ENCODE measurements at regions not wholly inside any gene's neighbourhood (a gene's known extent, or its start where the extent isn't known, plus 50 kb on each side); places are given as distances from the start of the nearest gene placed in this dataset.

DNA sequence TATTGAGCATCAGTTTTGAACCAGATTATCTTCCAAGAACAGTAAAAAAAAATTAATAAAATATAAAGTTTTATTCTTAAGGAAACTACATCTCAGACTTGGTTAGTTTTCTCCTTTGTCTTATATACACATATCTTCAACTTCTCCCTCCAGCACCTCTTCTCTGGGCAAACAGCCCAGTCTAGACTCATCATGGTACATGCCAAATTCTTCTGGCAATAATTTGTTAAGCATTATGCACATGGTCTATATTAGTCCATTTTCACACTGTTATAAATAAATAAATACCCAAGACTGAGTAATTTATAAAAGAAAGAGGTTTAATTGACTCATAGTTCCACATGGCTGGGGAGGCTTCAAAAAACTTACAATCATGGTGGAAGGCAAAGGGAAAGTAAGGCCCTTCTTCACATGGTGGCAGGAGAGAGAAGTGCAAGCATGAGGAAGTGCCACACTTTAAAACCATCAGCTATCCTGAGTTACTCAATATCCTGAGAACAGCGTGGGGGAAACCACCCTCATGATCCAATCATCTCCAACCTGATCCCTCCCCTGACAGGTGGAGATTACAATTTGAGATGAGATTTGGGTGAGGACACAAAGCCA is 108.7 kb upstream of the RNPC3 start:
- in situ Hi-C loops (cut with MboI; ENCODE audit: low pct_unique_long_range_greater_than_20kb in 2 of 9, low sequenced_read_pairs in 9 of 9, unreplicated experiment in 9 of 9): no loop called here
- H3K4me3 ChIP-seq: no peak overlapping the region
- 0 to 100% (median 86%) methylated on average over 1 of the region's 1 CpG; no CpG with 5 or more reads in 3 of the 10 experiments for WGBS, 10 experiments
- no peaks in the 10 kb centered on the region for H3K4me1 ChIP-seq (replicated peaks in 1 of 2)
- H3K27ac ChIP-seq: no peak overlapping the region
- ATAC-seq (replicated peaks in 6 of 8): peak in 1 of 8 experiments; percentile 32

DNA sequence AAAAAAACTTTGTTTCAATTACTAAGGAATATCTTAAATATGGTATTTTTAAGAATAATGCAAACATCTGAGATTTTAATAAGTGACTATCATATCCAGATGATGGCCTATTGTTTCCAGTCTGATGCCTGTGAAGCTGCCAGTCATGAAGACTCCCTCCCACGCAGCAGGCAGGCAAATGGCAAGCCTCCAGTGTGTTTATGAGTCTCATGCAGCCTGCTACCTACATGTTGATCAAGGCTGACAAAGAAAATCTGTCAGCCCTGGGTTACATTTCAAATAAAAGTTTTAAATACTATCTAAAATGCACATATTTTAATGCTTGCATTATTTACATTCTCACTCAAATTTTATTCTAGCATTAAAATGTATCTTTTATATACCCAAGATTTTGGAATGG is 137.6 kb upstream of the RNPC3 start:
- WGBS, 10 experiments: 0 to 80% (median 36%) methylated on average over 1 of the region's 1 CpG; no CpG with 5 or more reads in 3 of the 10 experiments
- no peak overlapping the region for H3K4me3 ChIP-seq
- ATAC-seq (replicated peaks in 6 of 8): peak in 2 of 8 experiments; percentile 58 to 68
- in situ Hi-C loops (cut with MboI; ENCODE audit: low pct_unique_long_range_greater_than_20kb in 2 of 9, low sequenced_read_pairs in 9 of 9, unreplicated experiment in 9 of 9): no loop called here
- H3K27ac ChIP-seq: no peak overlapping the region
- H3K4me1 ChIP-seq (replicated peaks in 1 of 2): no peaks in the 10 kb centered on the region

DNA sequence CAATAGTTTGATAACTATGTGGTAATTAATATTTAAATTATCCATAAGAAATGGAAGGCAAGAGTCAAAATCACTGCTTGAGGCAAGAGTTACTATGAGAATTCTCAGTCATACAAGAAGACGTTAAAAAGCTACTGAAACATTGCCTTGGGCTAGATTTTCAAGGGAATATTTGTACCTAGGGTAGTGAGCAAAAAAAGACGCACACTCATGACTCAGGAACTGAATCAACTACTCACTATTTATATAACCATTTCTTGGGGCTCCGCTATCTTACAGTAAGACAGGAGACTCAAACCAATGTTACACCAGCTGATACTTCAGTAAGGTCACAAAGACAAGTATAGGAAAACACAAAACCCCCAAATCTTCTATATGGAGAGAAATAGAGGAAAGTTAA is 151.5 kb upstream of the RNPC3 start:
- 50 to 100% (median 86%) methylated on average over 1 to 3 of the region's 3 CpGs for WGBS, 10 experiments

DNA sequence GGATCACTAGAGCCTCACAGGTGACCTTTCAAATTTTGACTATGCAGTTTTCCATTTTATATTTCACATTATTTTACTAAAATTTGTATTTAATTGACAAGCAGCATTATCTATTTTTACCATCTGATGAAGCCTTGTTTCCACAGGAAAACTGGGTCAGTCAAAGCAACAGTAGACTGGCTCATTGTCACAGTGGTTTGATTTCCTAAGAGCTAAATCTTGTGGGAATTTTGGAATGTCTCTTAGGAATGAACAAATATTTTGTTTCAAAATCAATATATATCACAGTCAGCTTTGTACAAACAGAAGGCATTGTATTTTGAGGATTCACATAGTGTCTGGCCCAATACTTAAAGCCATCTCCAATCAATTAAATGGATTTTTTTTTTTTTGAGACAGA is 152.6 kb upstream of the RNPC3 start:
- no peak overlapping the region for H3K4me3 ChIP-seq
- ATAC-seq (replicated peaks in 6 of 8): no peak
- in situ Hi-C loops (cut with MboI; ENCODE audit: low pct_unique_long_range_greater_than_20kb in 2 of 9, low sequenced_read_pairs in 9 of 9, unreplicated experiment in 9 of 9): no loop called here
- no peaks in the 10 kb centered on the region for H3K4me1 ChIP-seq (replicated peaks in 1 of 2)
- no peak overlapping the region for H3K27ac ChIP-seq

More for the DNA sequence above, 151.5 kb upstream of the RNPC3 start:
- Histone ChIP-seq H3K27ac (no peak overlapping the region), H3K4me1 (replicated peaks in 1 of 2) (no peaks in the 10 kb centered on the region), H3K4me3 (no peak overlapping the region)
- in situ Hi-C loops (cut with MboI; ENCODE audit: low pct_unique_long_range_greater_than_20kb in 2 of 9, low sequenced_read_pairs in 9 of 9, unreplicated experiment in 9 of 9): no loop called here
- ATAC-seq (replicated peaks in 6 of 8): no peak

DNA sequence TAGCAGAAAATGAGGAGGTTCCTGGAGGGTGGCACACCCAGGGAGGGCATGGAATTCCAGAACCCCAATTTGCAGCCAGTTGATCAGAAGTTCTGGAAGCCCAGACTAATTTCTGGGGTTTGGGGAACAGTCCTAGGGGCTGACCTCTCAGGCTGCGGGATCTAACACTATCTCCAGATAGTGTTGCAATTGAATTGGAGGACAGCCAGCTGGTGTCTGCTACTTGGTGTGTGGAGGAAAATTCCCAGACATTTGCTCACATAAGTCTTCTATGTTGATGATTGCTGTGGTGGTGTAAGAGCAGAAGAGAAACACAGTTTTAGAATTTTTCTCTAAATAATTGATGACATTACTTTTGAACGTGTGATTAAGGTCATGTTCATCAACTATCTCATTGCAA is 154.3 kb upstream of the RNPC3 start:
- H3K4me3 ChIP-seq: no peak overlapping the region
- peak in 2 of 8 experiments; percentile 32 to 38 for ATAC-seq (replicated peaks in 6 of 8)
- H3K27ac ChIP-seq: no peak overlapping the region
- WGBS, 10 experiments: 8 to 95% (median 73%) methylated on average over 1 to 2 of the region's 2 CpGs; no CpG with 5 or more reads in 2 of the 10 experiments
- in situ Hi-C loops (cut with MboI; ENCODE audit: low pct_unique_long_range_greater_than_20kb in 2 of 9, low sequenced_read_pairs in 9 of 9, unreplicated experiment in 9 of 9): no loop called here
- H3K4me1 ChIP-seq (replicated peaks in 1 of 2): no peaks in the 10 kb centered on the region

DNA sequence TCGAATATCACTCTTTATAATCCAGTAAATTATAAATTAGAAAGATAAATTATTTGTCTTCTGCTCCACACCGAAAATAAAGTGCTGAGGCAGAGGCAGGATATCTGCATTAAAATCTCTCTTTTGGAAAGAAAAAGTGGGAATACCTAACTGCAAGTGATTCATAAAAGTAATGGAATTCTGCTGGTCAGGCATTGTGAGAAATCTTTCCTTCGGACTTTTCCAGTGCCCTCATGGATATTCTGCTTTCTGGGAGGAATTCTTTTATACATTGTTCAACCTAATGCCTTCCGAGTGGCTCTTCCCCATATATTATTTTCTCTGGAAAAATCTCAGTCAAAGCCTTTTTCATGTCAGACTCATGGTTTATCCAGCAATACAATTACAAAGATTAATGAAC is 158.3 kb upstream of the RNPC3 start:
- in situ Hi-C loops (cut with MboI; ENCODE audit: low pct_unique_long_range_greater_than_20kb in 2 of 9, low sequenced_read_pairs in 9 of 9, unreplicated experiment in 9 of 9): no loop called here
- ATAC-seq (replicated peaks in 6 of 8): no peak
- Histone ChIP-seq H3K4me3 (no peak overlapping the region), H3K4me1 (replicated peaks in 1 of 2) (no peaks in the 10 kb centered on the region), H3K27ac (no peak overlapping the region)
- WGBS, 10 experiments: 5 to 93% (median 70%) methylated on average over 2 to 4 of the region's 4 CpGs

DNA sequence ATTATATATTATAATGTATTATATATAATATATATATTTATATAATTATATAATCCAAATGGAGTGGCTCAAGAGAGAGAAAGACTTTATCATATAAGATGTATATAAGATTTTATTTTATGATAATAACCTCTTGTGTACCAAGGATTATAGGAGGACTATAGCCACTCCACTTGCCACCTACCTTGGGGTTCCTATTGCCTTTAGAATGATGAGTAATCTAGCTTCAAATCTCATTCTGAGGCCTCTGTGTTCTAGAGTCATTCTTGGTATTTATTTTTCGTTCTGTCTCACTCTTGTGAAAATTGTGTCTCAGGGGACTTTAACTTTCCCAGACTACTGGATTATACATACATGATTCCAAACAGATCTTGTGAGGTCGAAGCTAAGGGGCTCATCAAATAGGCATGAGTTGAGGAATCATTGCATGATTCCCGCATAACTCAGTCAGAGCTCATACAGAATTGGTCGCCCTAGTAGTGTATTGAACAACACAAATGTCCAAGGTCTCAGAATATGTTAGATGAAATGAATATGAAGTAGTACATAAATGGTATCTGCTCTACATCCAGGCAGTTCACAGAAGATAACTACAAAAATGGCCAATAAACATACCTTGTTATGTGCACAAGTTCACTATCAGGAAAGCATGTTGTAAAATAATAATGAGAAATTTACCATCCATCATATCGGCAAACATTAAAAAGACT is 159.5 kb upstream of the RNPC3 start:
- no peak overlapping the region for H3K27ac ChIP-seq
- H3K4me1 ChIP-seq (replicated peaks in 1 of 2): no peaks in the 10 kb centered on the region
- WGBS, 10 experiments: 17 to 100% (median 92%) methylated on average over 1 to 5 of the region's 5 CpGs
- no peak for ATAC-seq (replicated peaks in 6 of 8)
- in situ Hi-C loops (cut with MboI; ENCODE audit: low pct_unique_long_range_greater_than_20kb in 2 of 9, low sequenced_read_pairs in 9 of 9, unreplicated experiment in 9 of 9): no loop called here
- H3K4me3 ChIP-seq: no peak overlapping the region

DNA sequence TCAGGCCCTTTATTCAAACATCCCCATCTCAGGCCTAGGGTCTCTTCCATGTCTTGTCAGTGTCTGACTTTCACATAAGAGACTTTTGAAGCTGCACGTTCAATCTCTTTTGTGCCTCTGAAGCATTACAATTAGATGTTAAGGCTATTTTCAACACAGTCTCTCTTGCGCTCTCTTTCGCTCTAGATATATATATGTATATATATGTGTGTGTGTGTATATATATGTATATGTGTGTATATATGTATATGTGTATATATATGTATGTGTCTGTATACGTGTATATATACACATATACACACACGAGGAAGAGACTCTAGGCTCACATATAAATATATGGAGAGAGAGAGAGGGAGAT is 162.5 kb upstream of the RNPC3 start:
- Histone ChIP-seq H3K4me3 (no peak overlapping the region), H3K27ac (no peak overlapping the region), H3K4me1 (replicated peaks in 1 of 2) (no peaks in the 10 kb centered on the region)
- 22 to 100% (median 86%) methylated on average over 1 to 5 of the region's 5 CpGs; no CpG with 5 or more reads in 2 of the 10 experiments for WGBS, 10 experiments
- ATAC-seq (replicated peaks in 6 of 8): no peak
- in situ Hi-C loops (cut with MboI; ENCODE audit: low pct_unique_long_range_greater_than_20kb in 2 of 9, low sequenced_read_pairs in 9 of 9, unreplicated experiment in 9 of 9): no loop called here

DNA sequence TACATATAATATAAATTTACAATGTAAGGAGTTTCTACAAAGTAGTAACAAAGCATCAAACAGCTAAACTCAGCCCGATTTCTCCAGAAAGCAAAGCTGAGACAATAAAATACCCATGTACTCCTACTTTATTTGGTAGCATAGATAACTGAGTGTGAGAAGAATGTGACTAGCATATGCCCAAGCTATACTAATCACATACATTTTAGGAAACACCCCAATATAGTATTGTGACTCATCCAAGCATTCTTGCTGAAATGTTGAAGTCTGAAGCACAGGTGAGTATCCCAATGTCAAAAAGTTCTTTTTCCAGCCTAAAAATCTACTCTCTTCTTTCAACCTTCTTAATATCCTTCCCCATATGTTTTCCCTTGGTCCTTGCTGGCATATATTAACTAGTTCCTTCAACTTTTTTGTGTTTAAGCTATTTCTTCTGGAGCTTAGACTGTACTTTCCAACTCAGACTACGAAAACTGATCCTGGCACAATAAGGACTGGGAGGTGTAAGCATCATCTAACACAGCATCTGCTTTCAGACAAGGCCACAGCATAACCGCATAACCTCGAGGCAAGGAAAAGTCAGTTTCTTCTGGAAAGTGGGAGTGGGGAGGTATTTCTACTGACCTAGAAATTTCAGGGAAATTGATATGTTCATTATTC is 163.0 kb upstream of the RNPC3 start:
- H3K27ac ChIP-seq: no peak overlapping the region
- in situ Hi-C loops (cut with MboI; ENCODE audit: low pct_unique_long_range_greater_than_20kb in 2 of 9, low sequenced_read_pairs in 9 of 9, unreplicated experiment in 9 of 9): no loop called here
- peak in 2 of 8 experiments; percentile 33 to 49 for ATAC-seq (replicated peaks in 6 of 8)
- no peaks in the 10 kb centered on the region for H3K4me1 ChIP-seq (replicated peaks in 1 of 2)
- 20 to 98% (median 83%) methylated on average over 1 to 4 of the region's 4 CpGs; no CpG with 5 or more reads in 1 of the 10 experiments for WGBS, 10 experiments
- no peak overlapping the region for H3K4me3 ChIP-seq

DNA sequence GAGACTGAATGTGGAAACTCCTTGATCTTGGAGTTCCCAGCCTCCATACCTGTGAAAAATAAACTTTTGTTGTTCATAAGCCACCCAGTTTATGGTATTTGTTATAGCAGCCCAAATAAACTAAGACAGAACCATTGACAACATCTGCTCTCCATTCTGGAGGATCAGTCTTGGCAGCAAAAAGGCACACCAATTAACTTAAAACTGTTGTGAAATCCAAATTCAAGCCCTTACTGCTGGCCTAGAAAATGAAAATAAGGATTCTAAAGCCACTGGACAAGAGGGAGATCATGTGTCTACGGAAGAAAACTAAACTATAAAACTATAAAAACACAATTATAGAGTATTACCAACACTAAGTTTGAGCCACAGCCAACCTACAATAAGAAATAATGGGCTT is 172.1 kb upstream of the RNPC3 start:
- Histone ChIP-seq H3K4me3 (no peak overlapping the region), H3K4me1 (replicated peaks in 1 of 2) (no peaks in the 10 kb centered on the region), H3K27ac (no peak overlapping the region)
- no peak for ATAC-seq (replicated peaks in 6 of 8)
- WGBS, 10 experiments: 0 to 100% (median 85%) methylated on average over 1 of the region's 1 CpG
- in situ Hi-C loops (cut with MboI; ENCODE audit: low pct_unique_long_range_greater_than_20kb in 2 of 9, low sequenced_read_pairs in 9 of 9, unreplicated experiment in 9 of 9): no loop called here

DNA sequence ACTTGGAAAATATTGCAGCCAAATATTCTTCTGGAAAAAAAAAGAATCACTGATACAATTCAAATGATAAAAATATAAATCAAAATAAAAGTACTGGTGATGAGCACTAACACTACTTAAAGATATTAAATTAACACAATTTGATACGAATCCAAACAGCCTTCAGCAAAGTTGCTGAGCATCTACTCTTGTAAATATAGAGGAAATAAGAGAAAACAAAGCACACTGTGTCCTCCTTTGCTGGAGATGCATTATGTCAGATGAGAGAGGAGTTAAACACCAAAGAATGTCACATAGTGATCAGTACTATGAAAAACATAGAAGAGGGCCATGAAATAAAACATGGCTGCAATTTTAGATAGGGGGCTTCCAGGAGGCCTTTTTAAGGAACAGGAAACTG is 177.4 kb upstream of the RNPC3 start:
- 25 to 100% (median 65%) methylated on average over 1 of the region's 1 CpG for WGBS, 10 experiments
- H3K4me1 ChIP-seq (replicated peaks in 1 of 2): peaks cover 0 to 6% of the 10 kb centered on the region in 2 donors
- H3K4me3 ChIP-seq: no peak overlapping the region
- in situ Hi-C loops (cut with MboI; ENCODE audit: low pct_unique_long_range_greater_than_20kb in 2 of 9, low sequenced_read_pairs in 9 of 9, unreplicated experiment in 9 of 9): no loop called here
- peak in 1 of 8 experiments; percentile 26 for ATAC-seq (replicated peaks in 6 of 8)
- H3K27ac ChIP-seq: no peak overlapping the region

DNA sequence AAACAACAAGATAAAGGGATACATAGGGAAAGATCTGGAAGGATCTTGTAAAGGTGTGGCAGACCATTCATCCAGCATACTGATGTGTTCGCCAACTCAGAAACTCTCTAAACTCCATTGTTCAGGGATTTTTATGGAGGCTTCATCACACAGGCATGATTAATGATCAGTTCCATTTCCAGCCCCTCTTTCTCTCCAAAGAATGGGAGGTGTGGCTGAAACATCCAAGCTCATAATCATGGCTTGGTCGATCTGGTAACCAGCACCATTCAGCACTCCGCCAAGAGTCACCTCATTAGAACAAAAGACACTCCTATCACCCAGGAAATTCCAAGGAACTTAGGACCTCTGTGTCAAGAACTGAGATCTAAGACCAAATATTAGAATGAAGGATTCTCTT is 180.6 kb upstream of the RNPC3 start:
- peak in 4 of 8 experiments; percentile 27 to 59 (median 52) for ATAC-seq (replicated peaks in 6 of 8)
- Histone ChIP-seq H3K4me3 (no peak overlapping the region), H3K27ac (no peak overlapping the region), H3K4me1 (replicated peaks in 1 of 2) (peaks cover 0 to 6% of the 10 kb centered on the region in 2 donors)
- in situ Hi-C loops (cut with MboI; ENCODE audit: low pct_unique_long_range_greater_than_20kb in 2 of 9, low sequenced_read_pairs in 9 of 9, unreplicated experiment in 9 of 9): no loop called here
- WGBS, 10 experiments: 0 to 71% (median 32%) methylated on average over 1 to 3 of the region's 3 CpGs; no CpG with 5 or more reads in 3 of the 10 experiments

DNA sequence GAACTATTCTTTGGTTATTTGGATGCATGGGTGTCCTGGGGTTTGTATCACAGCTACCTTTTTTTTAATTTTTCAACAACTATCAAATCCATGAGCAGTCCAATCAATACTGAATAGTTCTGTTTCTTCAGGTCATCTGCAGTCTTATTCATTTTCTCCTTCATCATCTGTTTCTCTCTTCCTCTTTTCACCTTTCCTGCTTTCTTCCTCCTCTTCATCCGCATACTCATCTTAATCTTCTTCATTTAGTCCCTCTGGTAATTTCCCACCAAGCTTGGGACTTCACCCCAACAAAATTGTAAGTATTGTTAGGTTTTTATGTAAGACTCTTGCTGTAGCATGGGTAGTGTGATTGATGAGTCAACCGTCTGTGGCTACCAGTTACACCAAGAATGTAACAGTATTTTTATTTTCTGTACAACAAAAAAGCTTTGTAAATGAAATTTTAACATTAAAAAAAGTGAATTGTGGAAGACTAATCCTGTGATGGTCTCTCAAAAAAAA is 184.1 kb upstream of the RNPC3 start:
- in situ Hi-C loops (cut with MboI; ENCODE audit: low pct_unique_long_range_greater_than_20kb in 2 of 9, low sequenced_read_pairs in 9 of 9, unreplicated experiment in 9 of 9): no loop called here
- H3K4me3 ChIP-seq: no peak overlapping the region
- peaks cover 0 to 6% of the 10 kb centered on the region in 2 donors for H3K4me1 ChIP-seq (replicated peaks in 1 of 2)
- ATAC-seq (replicated peaks in 6 of 8): no peak
- 44 to 100% (median 89%) methylated on average over 1 to 2 of the region's 2 CpGs for WGBS, 10 experiments
- no peak overlapping the region for H3K27ac ChIP-seq
